Endothelial cell (in vitro differentiated cells): ENCODE measurements at regions not wholly inside any gene's neighbourhood (a gene's known extent, or its start where the extent isn't known, plus 50 kb on each side); places are given as distances from the start of the nearest gene placed in this dataset.

Source experiments
- DNase-seq: peaks from one replicate; pipeline ENCODE4 v3.0.0; 2021; ENCODE audit warnings: low spot score
- H3K27ac Mint-ChIP-seq: one replicate; pipeline ENCODE4 v1.8.0; 2021; ENCODE audit warnings: mixed read lengths, inconsistent platforms; ENCODE audit not compliant: unreplicated experiment
- H3K27me3 Mint-ChIP-seq: one replicate; pipeline ENCODE4 v1.8.0; 2021; ENCODE audit warnings: mild to moderate bottlenecking, moderate library complexity, mixed read lengths, inconsistent platforms; ENCODE audit not compliant: unreplicated experiment
- H3K36me3 Mint-ChIP-seq: one replicate; pipeline ENCODE4 v1.8.0; 2021; ENCODE audit warnings: mild to moderate bottlenecking, low read depth, mixed read lengths, inconsistent platforms; ENCODE audit not compliant: unreplicated experiment
- H3K4me1 Mint-ChIP-seq: one replicate; pipeline ENCODE4 v1.8.0; 2021; ENCODE audit warnings: mild to moderate bottlenecking, mixed read lengths, inconsistent platforms; ENCODE audit not compliant: unreplicated experiment
- H3K4me3 Mint-ChIP-seq: one replicate; pipeline ENCODE4 v1.8.0; 2021; ENCODE audit warnings: mild to moderate bottlenecking, mixed read lengths, inconsistent platforms; ENCODE audit not compliant: unreplicated experiment
- H3K9me3 Mint-ChIP-seq: one replicate; pipeline ENCODE4 v1.8.0; 2021; ENCODE audit warnings: mixed read lengths, inconsistent platforms; ENCODE audit not compliant: unreplicated experiment
- TF ChIP-seq, protein P1 (sequence below): fragments of 200-600 bp; sonication (generic); IDR thresholded peaks from one replicate; pipeline ENCODE4 v1.5.0; 2021; ENCODE audit warnings: antibody characterized with exemption; ENCODE audit not compliant: unreplicated experiment

DNA sequence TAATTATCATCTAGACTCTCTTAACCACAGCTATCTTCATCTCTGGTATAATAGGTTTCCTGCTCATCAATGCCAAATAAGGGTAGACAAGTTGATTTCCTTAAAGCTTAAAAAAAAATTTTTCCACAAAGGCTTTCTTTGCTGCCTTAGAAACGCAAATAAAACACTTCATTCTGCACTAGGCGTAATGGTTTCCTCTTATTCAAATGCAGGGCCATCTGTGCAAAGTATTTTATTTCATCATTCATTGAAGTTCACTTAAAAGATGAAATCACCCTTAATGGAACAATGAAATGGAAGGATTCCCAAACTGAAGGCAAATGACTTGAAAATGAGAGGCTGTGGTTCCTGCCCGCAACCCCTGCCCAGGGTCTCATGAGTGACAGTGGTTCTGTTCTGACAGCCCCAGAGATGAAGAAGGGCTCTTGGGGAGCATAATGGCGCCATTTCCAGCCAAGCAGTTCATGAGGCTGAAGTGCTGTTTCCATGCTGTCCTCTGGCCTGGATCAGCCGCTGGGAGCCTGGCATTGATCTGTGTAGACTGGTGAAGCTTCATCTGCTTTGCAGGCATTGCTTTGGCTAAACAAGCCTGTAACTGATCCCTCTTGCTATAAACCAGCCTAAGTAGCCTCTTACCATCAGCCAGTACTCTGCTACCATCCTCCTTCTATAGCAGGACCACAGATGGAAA lies 276.9 kb upstream of the WWC1 start:
- no peaks in the 10 kb centered on the region for H3K9me3 Mint-ChIP-seq
- no peak overlapping the region for H3K27ac Mint-ChIP-seq
- TF ChIP-seq, protein P1, sequence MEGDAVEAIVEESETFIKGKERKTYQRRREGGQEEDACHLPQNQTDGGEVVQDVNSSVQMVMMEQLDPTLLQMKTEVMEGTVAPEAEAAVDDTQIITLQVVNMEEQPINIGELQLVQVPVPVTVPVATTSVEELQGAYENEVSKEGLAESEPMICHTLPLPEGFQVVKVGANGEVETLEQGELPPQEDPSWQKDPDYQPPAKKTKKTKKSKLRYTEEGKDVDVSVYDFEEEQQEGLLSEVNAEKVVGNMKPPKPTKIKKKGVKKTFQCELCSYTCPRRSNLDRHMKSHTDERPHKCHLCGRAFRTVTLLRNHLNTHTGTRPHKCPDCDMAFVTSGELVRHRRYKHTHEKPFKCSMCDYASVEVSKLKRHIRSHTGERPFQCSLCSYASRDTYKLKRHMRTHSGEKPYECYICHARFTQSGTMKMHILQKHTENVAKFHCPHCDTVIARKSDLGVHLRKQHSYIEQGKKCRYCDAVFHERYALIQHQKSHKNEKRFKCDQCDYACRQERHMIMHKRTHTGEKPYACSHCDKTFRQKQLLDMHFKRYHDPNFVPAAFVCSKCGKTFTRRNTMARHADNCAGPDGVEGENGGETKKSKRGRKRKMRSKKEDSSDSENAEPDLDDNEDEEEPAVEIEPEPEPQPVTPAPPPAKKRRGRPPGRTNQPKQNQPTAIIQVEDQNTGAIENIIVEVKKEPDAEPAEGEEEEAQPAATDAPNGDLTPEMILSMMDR = no peak
- no peaks in the 10 kb centered on the region for H3K36me3 Mint-ChIP-seq
- no peak for DNase-seq
- no peaks in the 10 kb centered on the region for H3K27me3 Mint-ChIP-seq
- no peaks in the 10 kb centered on the region for H3K4me1 Mint-ChIP-seq
- no peak overlapping the region for H3K4me3 Mint-ChIP-seq

- H3K27me3 Mint-ChIP-seq = no peaks in the 10 kb centered on the region
Observed at GRCh38 chr5:168015506-168015905, 275.9 kb upstream of the WWC1 start.

GRCh38 chr5:168017313-168017712 lies 274.1 kb upstream of the WWC1 start:
- H3K27me3 Mint-ChIP-seq = no peaks in the 10 kb centered on the region
- H3K9me3 Mint-ChIP-seq = no peaks in the 10 kb centered on the region
- DNase-seq = no peak
- no peaks in the 10 kb centered on the region for H3K4me1 Mint-ChIP-seq
- no peak overlapping the region for H3K27ac Mint-ChIP-seq
- no peaks in the 10 kb centered on the region for H3K36me3 Mint-ChIP-seq
- no peak overlapping the region for H3K4me3 Mint-ChIP-seq
- TF ChIP-seq, protein P1 = no peak

More at GRCh38 chr5:168015506-168015905, 275.9 kb upstream of the WWC1 start:
- H3K36me3 Mint-ChIP-seq = no peaks in the 10 kb centered on the region
- DNase-seq = no peak
- TF ChIP-seq, protein P1 = no peak
- no peaks in the 10 kb centered on the region for H3K9me3 Mint-ChIP-seq
- no peaks in the 10 kb centered on the region for H3K4me1 Mint-ChIP-seq
- H3K4me3 Mint-ChIP-seq = no peak overlapping the region
- no peak overlapping the region for H3K27ac Mint-ChIP-seq

DNA sequence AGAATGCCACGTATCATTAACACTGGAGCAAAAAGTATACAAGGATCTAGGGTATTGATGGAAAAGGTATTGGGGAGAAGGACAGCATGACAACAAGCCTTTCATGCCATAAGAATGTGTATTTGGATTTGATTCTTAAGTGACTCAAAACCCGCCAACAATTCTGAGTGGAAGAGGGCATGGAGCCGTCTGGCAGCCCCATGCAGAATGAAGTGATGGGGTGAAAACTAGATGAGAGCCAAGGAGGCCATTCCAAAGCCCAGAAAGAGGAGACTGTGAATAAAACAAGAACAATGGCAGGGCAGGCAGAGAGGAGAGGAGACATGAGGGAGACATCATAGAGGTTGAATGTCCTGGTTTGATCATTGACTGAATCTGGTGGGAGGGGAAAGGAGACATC lies 272.3 kb upstream of the WWC1 start:
- TF ChIP-seq, protein P1 = no peak
- no peak for DNase-seq
- no peak overlapping the region for H3K27ac Mint-ChIP-seq
- no peaks in the 10 kb centered on the region for H3K36me3 Mint-ChIP-seq
- H3K4me1 Mint-ChIP-seq = no peaks in the 10 kb centered on the region
- H3K4me3 Mint-ChIP-seq = no peak overlapping the region
- H3K9me3 Mint-ChIP-seq = no peaks in the 10 kb centered on the region
- no peaks in the 10 kb centered on the region for H3K27me3 Mint-ChIP-seq

GRCh38 chr5:168020542-168021294 lies 270.7 kb upstream of the WWC1 start:
- no peak for DNase-seq
- H3K9me3 Mint-ChIP-seq = no peaks in the 10 kb centered on the region
- H3K4me3 Mint-ChIP-seq = no peak overlapping the region
- H3K27me3 Mint-ChIP-seq = no peaks in the 10 kb centered on the region
- H3K27ac Mint-ChIP-seq = no peak overlapping the region
- no peaks in the 10 kb centered on the region for H3K36me3 Mint-ChIP-seq
- H3K4me1 Mint-ChIP-seq = no peaks in the 10 kb centered on the region
- TF ChIP-seq, protein P1 = no peak
